ENCODE measurements at regions not wholly inside any gene's neighbourhood (a gene's known extent, or its start where the extent isn't known, plus 50 kb on each side); places are given as distances from the start of the nearest gene placed in this dataset.

- Histone ChIP-seq H3K27me3 (ENCODE audit: low read length) (peaks cover 6% of the 10 kb centered on the region; the same call in 1 of the 2 replicates), H3K27ac (ENCODE audit: low read depth, low read length) (no peak overlapping the region), H3K79me2 (ENCODE audit: insufficient read depth, low read length) (no peaks in the 10 kb centered on the region), H3K4me3 (ENCODE audit: insufficient read depth, low read length, poor library complexity, severe bottlenecking) (no peak overlapping the region), H2AFZ (ENCODE audit: low read depth, low read length, severe bottlenecking) (no peak overlapping the region), H3K36me3 (ENCODE audit: low read length) (no peaks in the 10 kb centered on the region), H4K20me1 (ENCODE audit: low read depth, low read length) (no peaks in the 10 kb centered on the region), H3K4me2 (ENCODE audit: low read depth, low read length, poor library complexity, severe bottlenecking) (no peak overlapping the region), H3K9me2 (replicated peaks; ENCODE audit: insufficient read depth, low read length) (no peaks in the 10 kb centered on the region), H3K9me3 (ENCODE audit: insufficient read depth, low read length) (no peaks in the 10 kb centered on the region), H3F3A (ENCODE audit: insufficient read depth) (no peaks in the 10 kb centered on the region), H3K9ac (ENCODE audit: low read length) (no peak overlapping the region)
- no peak for TF ChIP-seq EZH2phosphoT487 (conservative IDR thresholded peaks at IDR 0.05; ENCODE audit: low read length)
- TF ChIP-seq, protein P1, sequence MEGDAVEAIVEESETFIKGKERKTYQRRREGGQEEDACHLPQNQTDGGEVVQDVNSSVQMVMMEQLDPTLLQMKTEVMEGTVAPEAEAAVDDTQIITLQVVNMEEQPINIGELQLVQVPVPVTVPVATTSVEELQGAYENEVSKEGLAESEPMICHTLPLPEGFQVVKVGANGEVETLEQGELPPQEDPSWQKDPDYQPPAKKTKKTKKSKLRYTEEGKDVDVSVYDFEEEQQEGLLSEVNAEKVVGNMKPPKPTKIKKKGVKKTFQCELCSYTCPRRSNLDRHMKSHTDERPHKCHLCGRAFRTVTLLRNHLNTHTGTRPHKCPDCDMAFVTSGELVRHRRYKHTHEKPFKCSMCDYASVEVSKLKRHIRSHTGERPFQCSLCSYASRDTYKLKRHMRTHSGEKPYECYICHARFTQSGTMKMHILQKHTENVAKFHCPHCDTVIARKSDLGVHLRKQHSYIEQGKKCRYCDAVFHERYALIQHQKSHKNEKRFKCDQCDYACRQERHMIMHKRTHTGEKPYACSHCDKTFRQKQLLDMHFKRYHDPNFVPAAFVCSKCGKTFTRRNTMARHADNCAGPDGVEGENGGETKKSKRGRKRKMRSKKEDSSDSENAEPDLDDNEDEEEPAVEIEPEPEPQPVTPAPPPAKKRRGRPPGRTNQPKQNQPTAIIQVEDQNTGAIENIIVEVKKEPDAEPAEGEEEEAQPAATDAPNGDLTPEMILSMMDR (IDR thresholded peaks at IDR 0.05; ENCODE audit: insufficient read depth, low read length, poor library complexity, severe bottlenecking) = no peak
Measured at GRCh38 chr6:105503641-105504040, 100.8 kb upstream of the PREP start.

DNA sequence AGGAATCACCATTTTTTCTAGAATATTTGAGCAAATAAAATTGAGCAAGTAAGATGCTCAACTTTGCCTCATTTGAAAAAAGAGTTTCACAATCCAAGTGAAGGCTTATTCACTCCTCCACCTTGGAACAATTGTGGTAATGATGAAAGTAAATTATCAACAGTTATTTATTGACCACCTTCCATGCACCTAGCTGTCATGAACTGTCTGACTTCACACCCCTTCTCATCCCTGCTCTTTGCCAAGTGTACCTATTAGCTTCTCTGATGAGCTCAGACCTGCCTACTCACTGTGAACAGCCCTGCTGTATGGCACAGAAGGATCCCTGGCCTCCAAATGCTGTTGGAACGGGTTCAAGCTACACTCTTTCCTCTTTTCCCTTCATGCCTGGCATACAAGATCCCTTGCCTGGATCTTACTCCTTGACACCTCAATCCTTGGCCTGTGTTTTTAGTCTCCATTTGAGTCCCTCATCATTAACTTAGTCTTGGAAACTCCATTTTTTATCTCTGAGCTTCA is 99.0 kb upstream of the PREP start:
- Histone ChIP-seq H4K20me1 (ENCODE audit: low read depth, low read length) (no peaks in the 10 kb centered on the region), H3K4me2 (ENCODE audit: low read depth, low read length, poor library complexity, severe bottlenecking) (no peak overlapping the region), H3K27ac (ENCODE audit: low read depth, low read length) (no peak overlapping the region), H3F3A (ENCODE audit: insufficient read depth) (no peaks in the 10 kb centered on the region), H3K9me2 (replicated peaks; ENCODE audit: insufficient read depth, low read length) (no peaks in the 10 kb centered on the region), H3K79me2 (ENCODE audit: insufficient read depth, low read length) (no peaks in the 10 kb centered on the region), H3K27me3 (ENCODE audit: low read length) (peaks cover 6% of the 10 kb centered on the region; the same call in 1 of the 2 replicates), H3K9ac (ENCODE audit: low read length) (no peak overlapping the region), H2AFZ (ENCODE audit: low read depth, low read length, severe bottlenecking) (no peak overlapping the region), H3K9me3 (ENCODE audit: insufficient read depth, low read length) (no peaks in the 10 kb centered on the region), H3K36me3 (ENCODE audit: low read length) (no peaks in the 10 kb centered on the region), H3K4me3 (ENCODE audit: insufficient read depth, low read length, poor library complexity, severe bottlenecking) (no peak overlapping the region)
- TF ChIP-seq EZH2phosphoT487 (conservative IDR thresholded peaks at IDR 0.05; ENCODE audit: low read length) = no peak
- TF ChIP-seq, protein P1 (IDR thresholded peaks at IDR 0.05; ENCODE audit: insufficient read depth, low read length, poor library complexity, severe bottlenecking) = no peak

DNA sequence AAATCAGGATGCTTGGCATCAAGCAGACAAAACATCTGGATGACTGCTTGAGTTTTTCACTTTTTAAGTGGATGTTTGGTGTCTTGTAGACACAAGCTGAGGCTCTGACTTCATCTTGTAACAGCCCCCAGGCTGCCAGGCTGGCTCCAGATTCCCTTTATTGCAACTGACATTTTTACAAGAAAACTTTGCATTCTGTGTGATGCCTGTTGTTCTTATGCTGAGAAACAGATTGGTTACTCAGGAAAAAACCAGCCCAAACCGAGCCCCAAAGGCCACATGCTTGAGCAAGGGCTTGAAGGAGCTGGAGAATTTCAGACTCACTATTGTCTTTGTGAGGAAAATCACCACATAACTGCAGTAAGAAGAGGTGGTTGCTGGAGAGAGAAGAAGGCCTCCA is 98.4 kb upstream of the PREP start:
- Histone ChIP-seq H3K27ac (ENCODE audit: low read depth, low read length) (no peak overlapping the region), H4K20me1 (ENCODE audit: low read depth, low read length) (no peaks in the 10 kb centered on the region), H3K36me3 (ENCODE audit: low read length) (no peaks in the 10 kb centered on the region), H2AFZ (ENCODE audit: low read depth, low read length, severe bottlenecking) (no peak overlapping the region), H3F3A (ENCODE audit: insufficient read depth) (no peaks in the 10 kb centered on the region), H3K4me2 (ENCODE audit: low read depth, low read length, poor library complexity, severe bottlenecking) (no peak overlapping the region), H3K9ac (ENCODE audit: low read length) (no peak overlapping the region), H3K9me3 (ENCODE audit: insufficient read depth, low read length) (no peaks in the 10 kb centered on the region), H3K9me2 (replicated peaks; ENCODE audit: insufficient read depth, low read length) (no peaks in the 10 kb centered on the region), H3K79me2 (ENCODE audit: insufficient read depth, low read length) (no peaks in the 10 kb centered on the region), H3K27me3 (ENCODE audit: low read length) (peaks cover 6% of the 10 kb centered on the region; the same call in 1 of the 2 replicates), H3K4me3 (ENCODE audit: insufficient read depth, low read length, poor library complexity, severe bottlenecking) (no peak overlapping the region)
- TF ChIP-seq, protein P1 (IDR thresholded peaks at IDR 0.05; ENCODE audit: insufficient read depth, low read length, poor library complexity, severe bottlenecking) = no peak
- no peak for TF ChIP-seq EZH2phosphoT487 (conservative IDR thresholded peaks at IDR 0.05; ENCODE audit: low read length)
